ENCODE measurements at regions not wholly inside any gene's neighbourhood (a gene's known extent, or its start where the extent isn't known, plus 50 kb on each side); places are given as distances from the start of the nearest gene placed in this dataset.

DNA sequence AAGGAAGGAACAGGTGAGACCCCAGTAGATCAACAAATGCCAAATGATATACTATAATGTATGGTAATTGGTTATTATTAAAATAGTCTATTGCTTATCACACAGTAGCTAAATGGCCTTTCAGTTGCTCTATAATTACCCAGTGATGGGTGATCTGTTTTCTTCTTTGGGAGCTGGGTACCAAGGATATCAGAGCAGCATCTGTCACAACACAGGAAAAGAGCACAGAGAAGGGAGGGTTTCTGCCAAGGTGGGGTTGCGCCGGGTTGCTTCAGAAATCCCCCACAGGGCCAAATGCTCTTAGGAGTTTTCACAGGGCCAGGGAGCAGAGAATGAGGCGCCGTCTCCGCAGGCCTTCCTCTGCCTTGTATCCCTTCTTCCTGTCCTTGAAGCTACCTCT lies 469.4 kb downstream of the INSC start:
- DNase-seq (ENCODE audit: low read depth) = no peak

DNA sequence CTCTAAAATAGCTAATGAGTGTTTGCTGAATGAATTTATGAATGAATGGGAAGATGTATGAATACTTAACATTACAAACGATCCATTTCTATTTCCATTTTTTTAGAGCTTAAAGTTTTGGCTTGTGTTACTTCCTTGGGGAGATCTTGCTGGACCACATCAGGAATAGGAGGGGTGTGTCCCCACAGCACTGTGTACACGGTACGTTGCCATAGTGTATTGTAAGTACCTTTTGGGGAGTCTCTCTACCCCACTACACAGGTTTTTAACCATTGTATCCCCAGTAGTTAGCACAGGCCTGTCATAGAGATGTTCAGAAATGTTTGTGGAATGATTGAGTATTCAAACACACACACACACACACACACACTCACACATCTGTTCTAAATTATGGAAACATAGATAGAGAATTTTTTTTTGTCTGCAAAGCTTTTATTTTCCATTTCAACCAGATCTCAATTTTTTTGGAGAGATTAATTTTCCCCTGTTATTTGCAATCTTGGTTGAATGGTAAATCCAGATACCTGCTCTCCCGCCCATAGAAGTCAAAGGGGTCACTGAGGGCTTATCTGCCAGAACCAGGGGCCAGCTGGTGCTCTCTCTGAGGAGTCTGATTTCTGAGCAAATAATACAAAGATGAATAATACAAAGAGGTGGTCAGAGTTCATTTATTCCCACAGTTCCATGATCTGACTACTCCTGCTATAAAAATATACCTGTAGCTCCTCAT lies 471.0 kb downstream of the INSC start:
- DNase-seq (ENCODE audit: low read depth) = no peak

DNA sequence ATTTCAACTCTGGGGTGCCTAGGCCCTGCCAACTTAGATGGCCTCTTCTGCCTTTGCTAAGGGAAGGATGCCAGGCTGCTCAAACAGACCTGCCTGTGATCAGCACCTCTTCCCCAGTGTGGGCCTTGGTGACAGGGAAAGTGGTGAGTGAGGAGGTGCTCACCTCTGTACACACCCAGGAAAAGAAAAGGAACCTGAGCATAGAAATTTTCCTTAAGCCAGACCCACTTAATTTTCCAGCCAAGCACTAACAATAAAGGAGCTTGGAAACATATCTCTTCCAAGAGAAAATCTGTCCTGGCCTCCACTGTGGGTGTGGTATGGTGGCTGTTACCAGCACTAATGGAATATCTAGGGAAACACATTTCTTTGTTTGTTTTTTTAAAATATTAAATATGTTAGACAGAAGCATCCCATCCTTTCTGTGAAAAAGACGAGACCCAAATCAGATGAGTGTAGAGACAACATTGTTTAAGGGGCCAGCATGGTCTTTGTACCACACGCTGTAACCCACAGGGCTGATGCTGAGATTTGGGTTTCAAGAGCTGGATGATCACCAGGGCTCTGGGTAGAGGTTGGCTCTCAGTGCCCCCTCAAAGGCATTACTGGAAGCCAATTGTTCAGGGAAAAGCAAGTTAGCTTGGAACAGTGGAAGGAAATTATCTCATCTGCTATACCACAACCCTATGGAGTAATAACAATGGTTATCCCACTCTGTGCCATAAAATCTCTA lies 472.2 kb downstream of the INSC start:
- no peak for DNase-seq (ENCODE audit: low read depth)

DNA sequence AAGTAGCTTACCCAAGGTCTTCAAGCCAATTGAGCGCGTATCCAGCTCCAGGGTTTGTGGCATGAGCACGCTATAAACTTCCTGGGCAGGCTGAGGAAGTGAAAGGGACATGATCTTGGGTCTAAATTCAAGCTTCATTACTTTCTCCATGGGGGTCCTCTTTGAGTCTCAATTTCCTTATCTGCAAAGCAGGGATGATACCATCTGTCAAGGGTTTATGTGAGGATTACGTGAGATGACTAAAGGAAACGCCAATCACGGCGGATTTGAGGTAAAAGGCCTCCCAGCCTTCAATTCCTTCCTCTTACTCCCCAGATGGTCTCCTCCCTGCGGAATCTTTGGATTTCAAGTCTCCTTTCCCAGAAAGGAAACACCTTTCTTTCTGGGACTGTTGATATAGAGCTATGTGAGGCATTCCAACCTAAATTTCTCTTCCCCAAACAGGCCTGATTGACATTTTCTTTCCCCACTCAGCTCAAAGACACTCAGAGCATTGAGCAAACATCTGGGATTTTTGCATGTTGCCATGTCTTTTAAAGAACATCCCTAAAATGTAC lies 474.4 kb downstream of the INSC start:
- no peak for DNase-seq (ENCODE audit: low read depth)

DNA sequence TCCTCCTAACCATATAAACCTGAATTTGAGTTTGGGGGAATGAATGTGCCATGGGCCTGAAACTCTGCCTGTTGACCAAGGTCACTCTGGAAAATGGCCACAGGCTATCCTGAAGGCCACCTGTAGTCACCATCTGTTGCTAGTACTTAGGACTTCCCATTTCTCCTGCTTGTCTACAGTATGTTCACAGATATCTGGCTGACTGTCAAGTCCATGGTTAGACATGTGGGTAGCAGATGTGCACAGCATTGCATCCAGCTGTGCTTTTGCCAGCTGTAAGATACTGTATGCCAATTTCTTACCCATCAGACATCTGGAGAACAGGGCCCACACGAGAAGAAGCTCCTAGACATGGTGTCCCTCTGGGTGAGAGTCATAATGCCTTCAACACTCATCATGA lies 475.4 kb downstream of the INSC start:
- no peak for DNase-seq (ENCODE audit: low read depth)

DNA sequence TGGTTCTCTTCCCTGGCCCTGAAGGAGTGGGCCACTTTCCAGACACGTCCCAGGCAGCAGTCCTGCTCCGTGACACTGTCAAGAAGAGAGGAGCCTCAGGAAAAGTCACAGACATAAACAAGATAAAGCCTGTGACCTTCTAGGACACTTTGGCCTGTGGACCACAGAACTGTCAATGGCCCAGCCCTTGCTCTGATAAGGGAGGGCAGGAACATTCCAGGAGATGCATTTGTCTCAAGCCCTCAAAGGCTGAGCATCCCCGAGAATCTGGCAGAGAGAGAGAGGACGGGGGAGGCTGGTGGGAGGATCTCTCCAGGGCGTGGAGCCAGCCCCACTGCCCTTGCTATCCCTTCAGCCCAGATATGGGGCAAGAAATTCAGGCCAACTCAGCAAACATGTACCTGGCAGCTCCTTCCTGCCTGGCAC lies 476.4 kb downstream of the INSC start:
- no peak for DNase-seq (ENCODE audit: low read depth)

DNA sequence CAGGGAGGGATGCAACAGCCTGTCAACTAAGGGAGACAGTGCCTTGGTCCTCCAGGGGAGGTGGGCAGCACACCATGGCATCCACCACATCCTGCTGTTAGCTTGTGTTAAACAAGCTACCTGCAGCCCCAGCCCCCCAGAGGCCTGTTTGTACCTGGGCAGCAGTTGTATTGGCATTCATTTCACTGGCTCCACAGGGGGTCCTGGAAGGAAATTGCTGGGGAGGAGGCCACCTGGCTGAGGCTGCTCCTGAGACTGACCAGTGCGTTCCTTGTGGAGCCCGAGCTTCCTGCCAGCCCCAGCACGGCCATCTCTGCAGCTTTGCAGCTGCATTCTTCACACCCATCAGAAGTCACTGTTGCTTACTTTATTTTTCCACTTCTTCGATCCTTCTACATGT lies 479.9 kb downstream of the INSC start:
- no peak for DNase-seq (ENCODE audit: low read depth)

DNA sequence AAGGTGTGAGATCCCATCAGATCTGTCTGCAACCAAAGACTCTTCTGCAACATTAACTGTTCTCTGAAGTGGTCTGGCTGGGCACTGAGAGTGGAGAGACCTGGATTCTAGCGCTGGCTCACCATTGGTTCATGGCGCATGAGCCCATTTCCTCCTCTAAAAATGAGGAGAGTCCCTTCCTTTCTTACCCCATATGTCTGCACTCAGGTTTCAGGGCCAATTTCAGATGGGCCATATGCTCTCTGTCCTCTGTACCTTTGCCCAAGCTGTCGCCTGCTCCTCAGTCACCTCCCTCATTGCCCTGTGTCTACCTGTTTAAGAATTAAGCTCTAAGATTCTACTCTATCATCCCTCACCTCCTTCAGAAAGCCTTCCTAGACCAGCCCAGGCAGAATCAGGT lies 484.7 kb downstream of the INSC start:
- DNase-seq (ENCODE audit: low read depth) = no peak

DNA sequence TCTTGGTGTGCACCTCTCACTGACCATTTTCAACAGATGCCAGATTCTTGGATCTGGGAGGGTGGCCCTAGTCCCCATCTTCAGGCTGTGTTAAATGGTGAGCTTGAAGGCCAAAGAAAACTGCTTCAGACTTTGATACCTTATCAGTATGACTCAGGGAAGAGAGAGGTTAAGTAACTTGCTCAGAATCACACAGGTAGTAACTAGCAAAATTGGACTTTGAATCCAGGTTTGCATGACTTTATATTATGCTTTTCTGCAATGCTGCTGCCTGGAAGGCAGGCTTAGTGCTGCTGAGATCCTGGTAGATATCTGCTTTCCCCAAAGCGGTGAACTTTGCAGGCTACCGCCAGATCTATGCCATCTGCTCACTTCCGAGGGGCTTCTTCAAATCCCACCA lies 487.3 kb downstream of the INSC start:
- DNase-seq (ENCODE audit: low read depth) = no peak

DNA sequence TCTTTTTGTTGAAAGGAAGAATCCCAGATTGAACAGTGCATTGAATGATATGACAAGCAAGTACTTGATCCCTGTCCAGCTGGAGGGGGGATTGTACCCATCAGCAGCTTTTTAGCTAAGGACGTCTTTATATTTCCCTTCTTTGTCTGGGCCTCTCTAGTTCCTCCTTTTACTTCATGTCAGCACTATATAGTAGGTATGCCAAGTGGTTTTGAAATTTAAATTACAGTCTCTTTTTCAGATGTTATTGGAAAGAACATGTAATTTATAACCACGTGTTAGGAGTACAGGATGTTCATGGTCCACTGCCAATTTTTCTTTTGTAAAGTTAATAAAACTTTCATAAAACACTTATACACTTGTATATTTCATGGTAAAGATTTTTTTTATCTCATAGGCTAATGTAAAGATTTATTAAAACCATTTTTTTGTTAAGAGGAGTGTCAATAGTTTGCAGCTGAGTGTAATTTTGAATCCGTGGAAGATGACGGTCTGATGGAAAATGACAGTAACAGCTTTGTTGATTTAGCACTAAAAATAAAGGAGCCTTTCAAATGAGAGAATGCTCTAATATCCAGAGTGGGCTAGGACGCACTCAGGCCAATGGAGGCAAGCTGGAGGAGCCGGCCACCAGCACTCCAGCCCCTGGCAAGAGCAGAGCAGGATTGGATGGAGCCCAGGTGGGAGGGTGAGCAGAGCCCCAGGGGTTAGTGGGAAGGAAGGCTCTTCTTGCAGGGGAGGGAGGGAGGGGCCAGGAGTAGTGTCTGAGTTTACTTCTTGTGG lies 488.3 kb downstream of the INSC start:
- DNase-seq (ENCODE audit: low read depth) = no peak

DNA sequence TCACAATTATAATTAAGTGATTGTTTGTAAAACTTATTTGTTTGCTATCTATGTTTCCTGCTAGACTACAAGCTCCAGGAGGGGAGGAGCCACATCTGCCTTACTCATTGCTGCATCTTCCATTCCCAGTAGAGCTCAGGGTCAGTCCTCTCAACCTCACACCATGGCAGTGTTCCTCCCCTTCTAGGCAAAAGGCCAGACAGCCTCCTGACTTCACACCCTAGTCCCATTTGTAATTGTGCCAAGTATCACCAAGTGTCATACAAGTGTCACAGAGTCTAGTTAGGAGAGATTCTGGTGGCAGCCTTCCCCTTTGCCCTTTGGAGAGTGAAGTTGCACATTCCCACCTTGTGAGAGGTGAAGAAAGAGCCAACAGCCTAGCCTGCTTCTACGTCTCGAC lies 490.4 kb downstream of the INSC start:
- DNase-seq (ENCODE audit: low read depth) = no peak

DNA sequence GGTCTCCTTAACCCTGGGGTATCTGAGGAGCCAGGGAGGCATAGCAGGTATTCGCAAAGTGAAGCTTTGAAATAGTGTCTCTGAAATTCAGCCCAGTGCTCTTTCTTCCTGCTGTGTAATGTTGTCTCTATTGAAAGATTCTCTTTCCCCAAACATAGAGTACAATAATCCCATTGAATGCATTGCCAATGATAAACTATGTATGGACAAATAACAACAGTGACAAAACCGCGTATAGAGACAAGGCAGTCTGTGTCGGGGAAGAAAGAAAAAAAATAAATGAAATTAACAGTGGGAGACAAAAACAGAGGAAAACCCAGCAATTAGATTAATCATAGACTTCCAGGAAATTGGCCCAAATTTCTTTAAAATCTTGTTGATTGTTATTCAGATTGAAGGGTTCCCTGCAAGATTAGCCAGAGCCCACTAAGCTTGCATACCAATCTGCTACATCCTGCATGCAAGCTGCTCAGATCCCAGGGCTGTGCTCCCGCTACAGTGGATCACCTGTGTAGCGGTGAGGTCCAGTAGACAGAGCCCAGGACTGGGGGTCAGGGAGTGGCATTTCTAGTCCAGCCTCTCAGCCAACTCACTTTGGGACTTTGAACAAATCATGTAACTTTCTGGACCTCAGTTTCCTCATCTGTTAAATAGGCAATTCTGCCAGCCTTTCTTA lies 492.8 kb downstream of the INSC start:
- DNase-seq (ENCODE audit: low read depth) = no peak

DNA sequence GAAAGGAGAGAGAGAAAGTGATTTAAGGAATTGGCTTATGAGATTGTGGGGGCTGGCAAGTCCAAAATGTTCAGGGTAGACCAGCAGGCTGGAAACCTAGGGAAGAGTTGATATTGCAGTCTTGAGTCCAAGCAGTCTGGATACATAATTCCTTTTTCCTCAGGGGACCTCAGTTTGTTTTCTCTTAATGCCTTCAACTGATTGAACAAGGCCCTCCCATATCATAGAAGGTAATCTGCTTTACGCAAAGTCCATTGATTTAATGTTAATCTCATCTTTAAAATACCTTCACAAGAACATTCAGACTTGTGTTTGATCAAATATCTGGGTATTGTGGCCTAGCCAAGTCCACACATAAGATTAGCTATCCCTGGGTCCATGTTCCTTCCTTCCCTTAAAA lies 494.7 kb downstream of the INSC start:
- DNase-seq (ENCODE audit: low read depth) = no peak

DNA sequence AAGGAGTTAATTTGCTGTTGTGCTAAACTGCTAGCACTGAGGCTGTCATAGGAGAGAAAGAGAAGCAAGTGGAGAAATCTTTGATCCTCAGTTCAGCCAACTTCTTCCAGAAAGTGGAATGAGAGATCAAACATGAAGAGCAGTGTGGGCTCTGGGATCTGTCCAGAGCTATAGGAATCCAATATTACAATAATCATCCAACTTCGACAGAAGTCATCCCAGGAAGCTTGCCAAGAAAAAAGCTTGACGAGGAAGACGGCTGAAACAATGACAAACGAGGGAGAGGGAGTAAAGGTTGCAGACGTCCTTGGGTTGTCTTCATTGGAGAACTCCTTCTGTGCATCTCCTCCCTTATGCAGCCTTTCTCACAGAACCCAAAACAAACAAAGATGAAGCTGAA lies 496.2 kb downstream of the INSC start:
- no peak for DNase-seq (ENCODE audit: low read depth)

DNA sequence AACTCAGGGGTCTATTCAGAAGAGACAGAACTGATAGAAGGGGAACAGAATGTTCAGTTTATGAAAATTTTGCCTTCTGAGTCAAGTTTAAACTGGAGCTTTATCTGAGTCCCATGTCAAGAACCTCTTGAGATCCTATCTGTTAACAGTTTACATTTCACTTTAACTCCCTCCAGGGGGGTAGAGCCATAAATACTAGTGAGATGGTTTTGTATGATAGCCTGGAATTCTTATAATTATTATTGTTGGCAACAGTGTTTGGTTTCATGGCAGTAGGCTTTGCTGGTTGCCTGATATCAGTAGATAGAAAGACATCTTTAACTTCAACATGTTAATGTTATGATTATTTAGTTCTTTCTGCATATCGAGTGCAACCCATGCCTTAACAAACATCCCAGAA lies 498.5 kb downstream of the INSC start:
- DNase-seq (ENCODE audit: low read depth) = no peak

DNA sequence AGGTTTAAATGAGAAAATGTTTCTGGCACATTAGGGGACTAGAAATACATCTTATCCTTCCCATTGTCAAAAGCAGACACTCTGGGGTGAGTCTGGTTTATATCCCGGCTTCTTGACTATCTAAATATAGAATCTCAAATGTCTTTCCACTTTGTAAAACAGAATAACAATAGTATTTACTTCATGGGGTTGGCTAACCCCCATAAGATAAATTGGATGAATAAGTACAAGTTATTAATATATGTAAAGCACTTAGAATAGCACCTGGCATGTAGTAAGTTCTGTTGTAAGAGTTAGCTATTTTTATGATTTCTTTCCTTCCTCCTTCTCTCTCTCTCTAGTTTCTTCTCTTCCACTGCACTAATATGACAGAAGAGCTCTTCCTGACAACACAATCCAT lies 499.1 kb downstream of the INSC start:
- DNase-seq (ENCODE audit: low read depth) = no peak

DNA sequence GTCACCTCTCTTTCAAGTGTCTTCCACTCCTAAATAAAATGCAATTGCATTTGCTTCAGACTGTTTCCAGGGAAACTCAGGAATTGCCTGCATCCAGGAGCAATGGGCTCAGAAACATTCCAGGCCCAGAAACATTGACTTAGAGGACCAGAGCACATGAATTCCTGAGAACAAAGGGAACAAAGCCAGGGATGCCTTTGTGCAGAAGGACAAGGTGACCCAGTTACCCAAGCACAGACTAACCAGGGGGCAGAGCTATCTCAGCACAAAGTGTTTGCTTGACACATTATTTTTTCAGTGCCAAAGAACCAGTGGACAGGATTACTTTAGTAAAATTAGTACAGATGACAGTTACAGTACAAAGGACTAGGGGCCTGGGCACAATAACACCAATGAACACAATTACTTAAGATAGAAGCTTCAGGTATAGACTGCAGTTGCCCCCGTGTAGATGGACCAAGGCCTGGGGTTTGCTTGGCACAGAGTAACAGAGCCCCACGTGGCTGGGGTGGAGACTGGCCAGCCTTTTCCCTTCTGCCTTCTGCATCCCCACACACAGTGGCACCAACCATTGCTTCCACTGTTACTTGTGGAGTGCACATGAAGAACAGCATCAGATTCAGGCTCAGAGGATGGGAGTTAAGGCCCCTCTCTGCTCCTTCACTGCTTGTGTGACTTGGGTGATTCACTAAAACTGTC lies 500.8 kb downstream of the INSC start:
- no peak for DNase-seq (ENCODE audit: low read depth)

DNA sequence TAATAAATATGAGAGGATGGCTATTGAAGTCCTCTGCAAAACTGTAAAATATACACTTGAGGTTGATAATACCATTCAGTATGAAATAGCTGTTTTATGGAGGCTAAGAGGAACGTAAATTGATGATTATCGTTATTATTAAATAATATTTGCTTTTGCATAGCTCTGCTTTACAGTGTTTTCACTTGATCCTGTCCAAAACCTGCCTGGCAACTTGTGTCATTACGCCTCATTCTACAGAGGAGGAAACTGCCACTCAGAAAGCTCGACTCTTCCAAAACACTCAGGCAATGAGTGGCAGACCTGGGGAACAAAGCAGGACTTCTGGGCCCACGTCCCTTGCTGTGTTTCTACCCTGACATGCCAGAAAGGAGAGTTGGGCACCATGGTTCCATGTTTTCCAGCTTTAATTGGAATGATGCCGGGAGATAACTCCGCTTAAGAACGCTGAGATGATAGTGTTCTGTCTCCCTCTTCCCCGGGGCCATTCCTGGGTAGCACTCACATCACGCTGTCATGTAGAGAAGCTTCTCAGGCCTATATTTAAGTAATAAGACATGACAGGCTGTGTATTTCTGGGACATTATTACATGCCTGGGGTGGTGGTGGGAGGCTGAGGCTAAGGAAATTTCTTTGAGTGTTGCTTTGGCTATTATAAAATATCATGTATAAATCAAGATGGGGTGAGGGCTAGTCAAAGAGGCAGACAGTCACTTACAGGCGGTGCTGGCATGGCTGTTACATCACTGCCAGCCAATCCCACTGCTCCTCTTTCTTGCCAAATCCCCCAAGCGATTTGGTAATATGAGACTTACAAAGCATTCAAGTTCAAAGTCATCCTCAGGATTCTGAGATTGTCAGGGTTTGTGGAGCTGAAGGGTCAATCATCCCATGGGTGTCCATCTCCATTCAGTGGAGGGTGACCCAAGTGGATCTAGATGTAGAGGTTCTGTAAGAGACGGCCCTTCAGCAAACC lies 501.7 kb downstream of the INSC start:
- DNase-seq (ENCODE audit: low read depth) = no peak

DNA sequence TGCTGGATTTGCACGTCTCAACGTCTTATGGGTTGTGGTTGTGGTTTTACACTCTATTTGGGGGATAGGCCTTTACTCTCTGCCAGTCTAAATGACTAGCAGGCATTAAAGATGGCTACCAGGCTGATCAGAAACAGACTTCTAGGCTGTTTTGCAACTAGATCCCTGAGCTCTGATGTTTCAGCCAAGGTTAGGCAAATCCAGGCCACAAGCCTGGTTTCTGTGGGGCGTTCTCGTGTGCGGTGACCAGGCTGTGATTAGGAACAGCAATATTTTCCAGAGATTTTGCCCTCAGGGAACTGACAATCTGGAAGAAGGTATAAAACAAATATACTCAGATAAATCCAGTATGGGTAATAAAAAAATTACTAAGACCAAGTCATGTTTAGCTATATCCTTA lies 502.4 kb downstream of the INSC start:
- DNase-seq (ENCODE audit: low read depth) = no peak

DNA sequence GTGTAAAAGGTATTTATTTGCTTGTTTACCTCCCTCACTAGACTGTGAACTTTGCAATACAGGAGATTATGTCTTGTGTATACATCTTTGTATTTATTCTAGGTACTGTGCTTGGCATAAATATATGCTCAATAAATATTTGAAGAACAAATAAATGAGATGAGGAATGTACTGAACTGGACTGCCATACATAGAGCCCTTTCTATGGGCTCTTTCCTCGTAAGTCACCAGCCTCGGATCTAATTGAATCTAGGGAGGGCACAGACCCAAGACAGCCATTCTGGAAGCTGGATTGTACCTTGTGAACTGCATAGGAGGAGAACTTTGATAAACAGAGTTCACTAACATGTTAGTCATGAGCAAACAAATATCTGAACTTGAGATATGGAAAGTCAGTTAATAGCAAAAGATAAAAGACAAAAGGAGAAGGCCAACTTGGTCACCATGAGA lies 503.9 kb downstream of the INSC start:
- DNase-seq (ENCODE audit: low read depth) = no peak

Measured in activated T-helper 1 cell treated with Interleukin-2 at 50 U/mL for 16 hours (primary cell).